HG03066 (cell line): ENCODE measurements at regions not wholly inside any gene's neighbourhood (a gene's known extent, or its start where the extent isn't known, plus 50 kb on each side); places are given as distances from the start of the nearest gene placed in this dataset.
"Not testable (repeated sequence)": the region's sequence is repeated elsewhere in the genome, so short reads cannot be mapped to it uniquely, and the experiment has no call there.

Experiments used
- ATAC-seq: cut with Tn5 transposase; IDR thresholded peaks from one replicate; pipeline ENCODE4 v1.9.1; 2021; ENCODE audit warnings: low read depth; ENCODE audit not compliant: unreplicated experiment

- ATAC-seq = no peak
Observed at GRCh38 chr2:53381271-53381670, 386.3 kb upstream of the CHAC2 start.

- ATAC-seq = no peak
Observed at GRCh38 chr2:53379547-53379946, 388.1 kb upstream of the CHAC2 start.

- ATAC-seq = no peak
Observed at GRCh38 chr2:53378791-53379190, 388.8 kb upstream of the CHAC2 start.

GRCh38 chr2:53373126-53373525 lies 394.5 kb upstream of the CHAC2 start:
- no peak for ATAC-seq

- ATAC-seq = no peak
Observed at GRCh38 chr2:53366543-53366942, 401.1 kb upstream of the CHAC2 start.

- ATAC-seq = no peak
Observed at GRCh38 chr2:53362934-53363333, 404.7 kb upstream of the CHAC2 start.

GRCh38 chr2:53356291-53356905 lies 411.2 kb upstream of the CHAC2 start:
- ATAC-seq = no peak

- no peak for ATAC-seq
Observed at GRCh38 chr2:53353135-53354114, 414.2 kb upstream of the CHAC2 start.

GRCh38 chr2:53347269-53347668 lies 420.3 kb upstream of the CHAC2 start:
- ATAC-seq = no peak

GRCh38 chr2:53342248-53342647 lies 425.4 kb upstream of the CHAC2 start:
- ATAC-seq = no peak

- no peak for ATAC-seq
Observed at GRCh38 chr2:53334610-53335009, 433.0 kb upstream of the CHAC2 start.

GRCh38 chr2:53331667-53332066 lies 435.9 kb upstream of the CHAC2 start:
- no peak for ATAC-seq

GRCh38 chr2:53317861-53318260 lies 449.7 kb upstream of the CHAC2 start:
- ATAC-seq = no peak

GRCh38 chr2:53315149-53315548 lies 452.5 kb upstream of the CHAC2 start:
- no peak for ATAC-seq

GRCh38 chr2:53314718-53315117 lies 452.9 kb upstream of the CHAC2 start:
- no peak for ATAC-seq

GRCh38 chr2:53313644-53314043 lies 454.0 kb upstream of the CHAC2 start:
- ATAC-seq = not testable (repeated sequence)

GRCh38 chr2:53312721-53313120 lies 454.9 kb upstream of the CHAC2 start:
- ATAC-seq = no peak

GRCh38 chr2:53312181-53312580 lies 455.4 kb upstream of the CHAC2 start:
- no peak for ATAC-seq

GRCh38 chr2:53303012-53303578 lies 464.5 kb upstream of the CHAC2 start:
- ATAC-seq = no peak

GRCh38 chr2:53302455-53302854 lies 465.1 kb upstream of the CHAC2 start:
- no peak for ATAC-seq

GRCh38 chr2:53289309-53290006 lies 478.1 kb upstream of the CHAC2 start:
- no peak for ATAC-seq
